Mucosa of descending colon (tissue), 3 donors: ENCODE measurements at regions not wholly inside any gene's neighbourhood (a gene's known extent, or its start where the extent isn't known, plus 50 kb on each side); places are given as distances from the start of the nearest gene placed in this dataset.

Experiments
- ATAC-seq: fragments of 200-7000 bp; cut with Tn5 transposase; one replicate; pipeline ENCODE4 v1.9.1; 2020; ENCODE audit warnings: mild to moderate bottlenecking, moderate library complexity
- DNase-seq, 3 donors: peaks; one replicate each; pipeline ENCODE4 v3.0.0-alpha.2; 2020
- H3K36me3 ChIP-seq: fragments of 200-600 bp; one replicate; pipeline ENCODE4 v1.8.0; 2021; ENCODE audit warnings: low read depth, mild to moderate bottlenecking
- H3K4me1 ChIP-seq: fragments of 200-600 bp; one replicate; pipeline ENCODE4 v1.8.0; 2021; ENCODE audit warnings: low read depth, mild to moderate bottlenecking
- H3K4me3 ChIP-seq: fragments of 200-600 bp; one replicate; pipeline ENCODE4 v1.8.0; 2021; ENCODE audit warnings: mild to moderate bottlenecking
- H3K9me3 ChIP-seq: fragments of 200-600 bp; one replicate; pipeline ENCODE4 v1.8.0; 2021; ENCODE audit warnings: mild to moderate bottlenecking
- intact Hi-C, 2 donors: fragments of 100-400 bp; cut with DNase I in 1 of 2; cut with micrococcal nuclease in 1 of 2; formaldehyde crosslinking; loops; one replicate each; pipeline versions ENCODE4 v1.11.0 to v1.11.1; 2022; cut with DNase I, micrococcal nuclease
- TF ChIP-seq, protein P1 (sequence below): fragments of 200-600 bp; IDR thresholded peaks from one replicate; pipeline ENCODE4 v1.8.0; 2022; ENCODE audit warnings: antibody characterized with exemption, mild to moderate bottlenecking
- donor health status: DM: no; HTN: no; CAD: no; lungs with moderate emphysema.
- donor health status: DM: no; HTN: no; CAD: no.
- donor health status: DM: no; HTN: yes; CAD: no.

DNA sequence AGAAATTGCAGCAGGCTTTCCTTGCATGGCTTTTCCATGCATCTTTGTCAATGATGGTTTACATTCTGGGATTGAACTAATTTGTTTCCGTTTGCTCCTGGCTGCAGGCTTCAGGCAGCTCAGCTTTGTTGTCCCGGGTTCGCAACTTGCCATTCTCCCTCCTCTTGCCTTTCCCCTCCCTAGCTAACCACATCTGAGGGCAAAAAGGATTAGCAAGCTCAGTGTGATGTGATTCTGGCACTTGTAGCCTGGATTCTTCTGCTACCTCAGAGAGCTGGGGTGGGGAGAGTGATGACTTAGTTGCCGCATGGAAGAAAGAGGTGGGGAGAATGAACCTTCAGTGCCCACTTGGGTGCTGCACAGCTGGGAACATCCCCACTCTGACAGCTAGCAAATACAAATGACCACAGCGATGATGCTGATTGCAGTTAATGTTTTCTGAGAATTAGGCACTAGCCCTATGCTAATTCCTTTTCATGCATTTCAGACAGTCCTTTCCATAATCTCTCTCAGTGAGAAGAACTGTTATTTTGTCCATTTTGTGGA is 120.2 kb upstream of the SALL1 start:
- Histone ChIP-seq H3K4me3 (no peak overlapping the region), H3K36me3 (no peaks in the 10 kb centered on the region), H3K4me1 (no peaks in the 10 kb centered on the region), H3K9me3 (no peaks in the 10 kb centered on the region)
- ATAC-seq (no peak), DNase-seq (no peak)
- intact Hi-C loops, result no loop called here
- TF ChIP-seq, protein P1, sequence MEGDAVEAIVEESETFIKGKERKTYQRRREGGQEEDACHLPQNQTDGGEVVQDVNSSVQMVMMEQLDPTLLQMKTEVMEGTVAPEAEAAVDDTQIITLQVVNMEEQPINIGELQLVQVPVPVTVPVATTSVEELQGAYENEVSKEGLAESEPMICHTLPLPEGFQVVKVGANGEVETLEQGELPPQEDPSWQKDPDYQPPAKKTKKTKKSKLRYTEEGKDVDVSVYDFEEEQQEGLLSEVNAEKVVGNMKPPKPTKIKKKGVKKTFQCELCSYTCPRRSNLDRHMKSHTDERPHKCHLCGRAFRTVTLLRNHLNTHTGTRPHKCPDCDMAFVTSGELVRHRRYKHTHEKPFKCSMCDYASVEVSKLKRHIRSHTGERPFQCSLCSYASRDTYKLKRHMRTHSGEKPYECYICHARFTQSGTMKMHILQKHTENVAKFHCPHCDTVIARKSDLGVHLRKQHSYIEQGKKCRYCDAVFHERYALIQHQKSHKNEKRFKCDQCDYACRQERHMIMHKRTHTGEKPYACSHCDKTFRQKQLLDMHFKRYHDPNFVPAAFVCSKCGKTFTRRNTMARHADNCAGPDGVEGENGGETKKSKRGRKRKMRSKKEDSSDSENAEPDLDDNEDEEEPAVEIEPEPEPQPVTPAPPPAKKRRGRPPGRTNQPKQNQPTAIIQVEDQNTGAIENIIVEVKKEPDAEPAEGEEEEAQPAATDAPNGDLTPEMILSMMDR, result no peak

DNA sequence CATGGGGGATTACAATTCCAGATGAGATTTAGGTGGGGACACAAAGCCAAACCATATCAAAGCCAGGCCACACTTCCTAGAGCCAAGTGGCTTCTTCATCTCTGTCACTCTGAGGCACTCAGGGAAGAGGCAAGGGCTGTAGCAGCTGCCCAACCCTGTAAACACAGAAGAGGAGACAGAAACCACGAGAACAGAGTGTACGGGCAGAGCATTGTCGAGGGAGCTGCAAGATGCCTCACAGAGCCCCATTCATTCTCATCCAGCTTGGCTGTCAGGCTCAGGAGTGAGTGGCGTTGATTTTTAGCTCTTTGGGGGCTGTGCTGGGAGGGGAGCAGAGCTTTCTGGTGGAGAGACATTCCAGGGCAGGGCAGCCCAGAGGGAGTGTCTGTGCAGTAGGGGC is 117.2 kb upstream of the SALL1 start:
- DNase-seq (no peak), ATAC-seq (no peak)
- Histone ChIP-seq H3K36me3 (no peaks in the 10 kb centered on the region), H3K4me3 (no peak overlapping the region), H3K4me1 (no peaks in the 10 kb centered on the region), H3K9me3 (no peaks in the 10 kb centered on the region)
- intact Hi-C loops, result no loop called here
- TF ChIP-seq, protein P1, result no peak

DNA sequence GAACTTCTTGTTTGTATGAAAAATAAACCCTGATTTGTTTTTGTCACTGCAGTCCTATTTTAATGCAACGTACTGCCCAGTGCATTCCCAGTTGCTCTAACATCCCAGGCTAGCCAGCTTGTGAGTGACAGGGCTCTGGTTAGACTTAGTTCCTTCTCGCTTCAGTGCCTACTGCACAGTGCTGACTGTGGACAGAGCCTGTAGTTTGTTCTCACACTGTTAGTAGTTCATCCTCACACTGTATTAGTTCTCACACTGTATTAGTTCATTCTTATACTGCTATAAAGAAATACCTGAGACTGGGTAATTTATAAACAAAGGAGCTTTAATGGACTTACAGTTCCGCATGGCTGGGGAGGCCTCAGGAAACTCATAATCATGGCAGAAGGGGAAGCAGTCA is 116.6 kb upstream of the SALL1 start:
- H3K4me3 ChIP-seq, result no peak overlapping the region
- intact Hi-C loops, result no loop called here
- H3K4me1 ChIP-seq, result no peaks in the 10 kb centered on the region
- DNase-seq (no peak), ATAC-seq (no peak)
- H3K9me3 ChIP-seq, result no peaks in the 10 kb centered on the region
- H3K36me3 ChIP-seq, result no peaks in the 10 kb centered on the region
- TF ChIP-seq, protein P1, result no peak

DNA sequence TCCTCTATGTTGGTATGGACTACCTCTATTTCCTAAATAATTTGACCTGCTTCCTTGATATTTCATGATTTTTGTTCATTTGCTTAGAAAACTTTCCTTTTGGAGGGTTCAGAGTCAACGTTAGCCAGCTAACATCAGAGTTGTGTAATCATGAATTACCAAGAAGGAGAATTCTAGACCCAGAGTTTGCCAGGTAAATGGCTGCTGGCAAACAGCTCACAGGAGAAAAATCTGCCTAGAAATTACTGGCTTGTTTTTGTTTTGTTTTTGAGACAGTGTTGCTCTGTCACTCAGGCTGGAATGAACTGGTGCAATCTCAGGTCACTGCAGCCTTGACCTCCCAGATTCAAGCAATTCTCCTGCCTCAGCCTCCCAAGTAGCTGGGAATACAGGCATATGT is 111.4 kb upstream of the SALL1 start:
- Histone ChIP-seq H3K4me1 (no peaks in the 10 kb centered on the region), H3K9me3 (peaks cover 4% of the 10 kb centered on the region), H3K4me3 (no peak overlapping the region), H3K36me3 (no peaks in the 10 kb centered on the region)
- ATAC-seq (no peak), DNase-seq (no peak)
- intact Hi-C loops, result no loop called here
- TF ChIP-seq, protein P1, result no peak

DNA sequence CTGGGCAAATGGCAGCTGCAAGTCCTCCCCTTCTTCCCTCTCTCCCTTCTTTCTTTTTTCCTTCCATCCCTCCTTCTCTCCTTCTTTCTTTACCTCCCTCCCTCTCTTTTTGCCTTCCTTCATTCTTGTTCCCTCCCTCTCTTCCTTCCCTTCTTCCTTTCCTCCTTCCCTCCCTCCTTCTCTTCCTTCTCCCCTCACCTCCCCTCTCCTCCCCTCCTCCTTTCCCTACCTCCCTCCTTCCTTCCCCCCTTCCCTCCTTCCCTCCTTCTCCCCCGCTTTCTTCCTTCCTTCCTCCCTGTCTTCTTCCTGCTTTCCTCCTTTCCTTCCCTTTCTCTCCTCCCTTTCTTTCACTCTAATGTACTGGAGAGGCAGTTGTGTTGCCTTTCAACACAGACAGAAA is 110.8 kb upstream of the SALL1 start:
- no peaks in the 10 kb centered on the region for H3K36me3 ChIP-seq
- H3K4me1 ChIP-seq, result no peaks in the 10 kb centered on the region
- intact Hi-C loops, result no loop called here
- peaks cover 4% of the 10 kb centered on the region for H3K9me3 ChIP-seq
- DNase-seq, result no peak
- TF ChIP-seq, protein P1, result no peak
- H3K4me3 ChIP-seq, result no peak overlapping the region
- ATAC-seq, result no peak
